Caco-2 (cell line): ENCODE measurements at regions not wholly inside any gene's neighbourhood (a gene's known extent, or its start where the extent isn't known, plus 50 kb on each side); places are given as distances from the start of the nearest gene placed in this dataset.

Source experiments
- BruUV-seq: library from RNA; stranded (reverse); fragments of 400-500 nt; replicated peaks from 2 replicates; lab custom pipeline; 2021; lab: Mats Ljungman, UMichigan
- CTCF ChIA-PET: fragments of 300-600 bp; sonication (Branson Sonifier 250); formaldehyde crosslinking; loops from one replicate; lab custom pipeline; 2022; ENCODE audit warnings: antibody characterized with exemption; lab: Charles Lee
- POLR2A ChIA-PET: fragments of 300-600 bp; sonication (Branson Sonifier 250); formaldehyde crosslinking; loops from one replicate; lab custom pipeline; 2022; ENCODE audit warnings: antibody characterized with exemption; lab: Charles Lee
- DNase-seq, 2 experiments: peaks; one replicate each; pipeline versions ENCODE4 v3.0.0 to v3.0.0-alpha.2; 2020 to 2022
- H3K27me3 ChIP-seq: replicated peaks from 2 replicates; pipeline ENCODE4 v1.6.0; 2011; ENCODE audit warnings: low read length; ENCODE audit not compliant: control insufficient read depth, insufficient read depth
- H3K36me3 ChIP-seq: 2 replicates; pipeline ENCODE4 v1.5.1; 2011; ENCODE audit warnings: low read length; ENCODE audit not compliant: control insufficient read depth, insufficient read depth
- H3K4me1 ChIP-seq: fragments of 250-450 bp; sonication (Bioruptor Pico); 2 replicates; pipeline ENCODE4 v1.5.1; 2020; ENCODE audit warnings: mild to moderate bottlenecking
- H3K4me3 ChIP-seq: 2 replicates; pipeline ENCODE4 v1.5.1; 2011; ENCODE audit warnings: low read depth, mild to moderate bottlenecking, control low read depth, low read length
- H3K9me3 ChIP-seq: fragments of 250-450 bp; sonication (Bioruptor Pico); 2 replicates; pipeline ENCODE4 v1.5.1; 2020; ENCODE audit warnings: mild to moderate bottlenecking, moderate library complexity
- H3K27ac Mint-ChIP-seq: one replicate; pipeline ENCODE4 v1.8.0; 2022; ENCODE audit warnings: mixed read lengths; ENCODE audit not compliant: unreplicated experiment
- H3K27me3 Mint-ChIP-seq: one replicate; pipeline ENCODE4 v1.8.0; 2022; ENCODE audit warnings: mixed read lengths; ENCODE audit not compliant: insufficient read depth, unreplicated experiment
- H3K36me3 Mint-ChIP-seq: one replicate; pipeline ENCODE4 v1.8.0; 2022; ENCODE audit warnings: mild to moderate bottlenecking, mixed read lengths; ENCODE audit not compliant: insufficient read depth, unreplicated experiment
- H3K4me1 Mint-ChIP-seq: one replicate; pipeline ENCODE4 v1.8.0; 2022; ENCODE audit warnings: low read depth, mixed read lengths; ENCODE audit not compliant: unreplicated experiment
- H3K4me3 Mint-ChIP-seq: one replicate; pipeline ENCODE4 v1.8.0; 2022; ENCODE audit warnings: mild to moderate bottlenecking, moderate library complexity, mixed read lengths; ENCODE audit not compliant: unreplicated experiment
- H3K9me3 Mint-ChIP-seq: one replicate; pipeline ENCODE4 v1.8.0; 2022; ENCODE audit warnings: mixed read lengths; ENCODE audit not compliant: unreplicated experiment
- CTCF ChIP-seq, 2 experiments: fragments of 200-600 bp in 1 of 2; IDR thresholded peaks; 1 replicate in 1 of 2; 2 replicates in 1 of 2; pipeline versions ENCODE4 v1.5.1 to v1.8.0; 2011 to 2022; ENCODE audit warnings: antibody characterized with exemption in 1 of 2, control low read depth in 1 of 2, inconsistent platforms in 1 of 2, low read depth in 1 of 2, low read length in 1 of 2, mild to moderate bottlenecking in 1 of 2, moderate library complexity in 1 of 2; ENCODE audit not compliant: insufficient read depth in 1 of 2, severe bottlenecking in 1 of 2, unreplicated experiment in 1 of 2
- intact Hi-C: fragments of 100-400 bp; cut with micrococcal nuclease; formaldehyde crosslinking; loops from one replicate; pipeline ENCODE4 v1.10.0; 2022; ENCODE audit not compliant: unreplicated experiment

- no peaks in the 10 kb centered on the region for H3K9me3 Mint-ChIP-seq
- no peaks in the 10 kb centered on the region for H3K4me1 Mint-ChIP-seq
- no peaks in the 10 kb centered on the region for H3K27me3 ChIP-seq
- H3K4me3 Mint-ChIP-seq: no peak overlapping the region
- H3K4me3 ChIP-seq: no peak overlapping the region
- POLR2A ChIA-PET: no interaction called here
- no peak for TF ChIP-seq CTCF (IDR thresholded peaks at IDR 0.05; ENCODE audit: insufficient read depth in 1 of 2, low read depth in 1 of 2, low read length in 1 of 2, severe bottlenecking in 1 of 2, unreplicated experiment in 1 of 2)
- intact Hi-C loops: no loop called here
- H3K36me3 Mint-ChIP-seq: no peaks in the 10 kb centered on the region
- H3K36me3 ChIP-seq: no peaks in the 10 kb centered on the region
- H3K27ac Mint-ChIP-seq: no peak overlapping the region
- H3K27me3 Mint-ChIP-seq: no peaks in the 10 kb centered on the region
- DNase-seq: no peak
- H3K4me1 ChIP-seq: no peaks in the 10 kb centered on the region
- CTCF ChIA-PET: no interaction called here
- no peaks in the 10 kb centered on the region for H3K9me3 ChIP-seq
- BruUV-seq: no TSS peak
Observed at GRCh38 chr9:25613709-25614108, 64.5 kb downstream of the TUSC1 start.

GRCh38 chr9:25603106-25603505 lies 75.1 kb downstream of the TUSC1 start:
- H3K27me3 ChIP-seq: no peaks in the 10 kb centered on the region
- Mint-ChIP-seq H3K4me1 (peaks cover 6% of the 10 kb centered on the region), H3K36me3 (no peaks in the 10 kb centered on the region), H3K27ac (no peak overlapping the region), H3K9me3 (no peaks in the 10 kb centered on the region), H3K27me3 (no peaks in the 10 kb centered on the region), H3K4me3 (no peak overlapping the region)
- H3K9me3 ChIP-seq: no peaks in the 10 kb centered on the region
- POLR2A ChIA-PET: no interaction called here
- intact Hi-C loops: no loop called here
- H3K4me3 ChIP-seq: no peak overlapping the region
- H3K36me3 ChIP-seq: no peaks in the 10 kb centered on the region
- H3K4me1 ChIP-seq: 0 out of 2 replicates have a peak, but pooled peaks cover 4% of the 10 kb centered on the region
- no peak for DNase-seq
- CTCF ChIA-PET: no interaction called here
- no TSS peak for BruUV-seq
- no peak for TF ChIP-seq CTCF (IDR thresholded peaks at IDR 0.05; ENCODE audit: insufficient read depth in 1 of 2, low read depth in 1 of 2, low read length in 1 of 2, severe bottlenecking in 1 of 2, unreplicated experiment in 1 of 2)

- Mint-ChIP-seq H3K27me3 (no peaks in the 10 kb centered on the region), H3K9me3 (no peaks in the 10 kb centered on the region), H3K4me3 (no peak overlapping the region), H3K27ac (no peak overlapping the region), H3K4me1 (peaks cover 6% of the 10 kb centered on the region), H3K36me3 (no peaks in the 10 kb centered on the region)
- H3K9me3 ChIP-seq: no peaks in the 10 kb centered on the region
- POLR2A ChIA-PET: no interaction called here
- no peaks in the 10 kb centered on the region for H3K27me3 ChIP-seq
- no TSS peak for BruUV-seq
- intact Hi-C loops: no loop called here
- CTCF ChIA-PET: no interaction called here
- TF ChIP-seq CTCF (IDR thresholded peaks at IDR 0.05; ENCODE audit: insufficient read depth in 1 of 2, low read depth in 1 of 2, low read length in 1 of 2, severe bottlenecking in 1 of 2, unreplicated experiment in 1 of 2): no peak
- H3K4me1 ChIP-seq: 0 out of 2 replicates have a peak, but pooled peaks cover 4% of the 10 kb centered on the region
- no peaks in the 10 kb centered on the region for H3K36me3 ChIP-seq
- no peak overlapping the region for H3K4me3 ChIP-seq
- peak; percentile 1 to 12 for DNase-seq
Observed at GRCh38 chr9:25602400-25603044, 75.7 kb downstream of the TUSC1 start.
